GM12891 (cell line): ENCODE measurements at regions not wholly inside any gene's neighbourhood (a gene's known extent, or its start where the extent isn't known, plus 50 kb on each side); places are given as distances from the start of the nearest gene placed in this dataset.

Experiments used
- POLR2A ChIP-seq: IDR thresholded peaks from 2 replicates; pipeline ENCODE4 v1.6.1; 2011; ENCODE audit warnings: low read depth, low read length, control low read depth
- POLR2AphosphoS5 ChIP-seq: IDR thresholded peaks from 2 replicates; pipeline ENCODE4 v1.6.1; 2011; ENCODE audit warnings: low read depth, low read length, control low read depth
- POU2F2 ChIP-seq: IDR thresholded peaks from 2 replicates; pipeline ENCODE4 v1.6.1; 2011; ENCODE audit warnings: low read depth, mild to moderate bottlenecking, control low read depth, low read length, moderate library complexity
- SPI1 ChIP-seq: IDR thresholded peaks from 2 replicates; pipeline ENCODE4 v1.6.1; 2011; ENCODE audit warnings: low read depth, low read length, control low read depth
- TAF1 ChIP-seq: IDR thresholded peaks from 2 replicates; pipeline ENCODE4 v1.6.1; 2011; ENCODE audit warnings: low read depth, low read length, control low read depth

DNA sequence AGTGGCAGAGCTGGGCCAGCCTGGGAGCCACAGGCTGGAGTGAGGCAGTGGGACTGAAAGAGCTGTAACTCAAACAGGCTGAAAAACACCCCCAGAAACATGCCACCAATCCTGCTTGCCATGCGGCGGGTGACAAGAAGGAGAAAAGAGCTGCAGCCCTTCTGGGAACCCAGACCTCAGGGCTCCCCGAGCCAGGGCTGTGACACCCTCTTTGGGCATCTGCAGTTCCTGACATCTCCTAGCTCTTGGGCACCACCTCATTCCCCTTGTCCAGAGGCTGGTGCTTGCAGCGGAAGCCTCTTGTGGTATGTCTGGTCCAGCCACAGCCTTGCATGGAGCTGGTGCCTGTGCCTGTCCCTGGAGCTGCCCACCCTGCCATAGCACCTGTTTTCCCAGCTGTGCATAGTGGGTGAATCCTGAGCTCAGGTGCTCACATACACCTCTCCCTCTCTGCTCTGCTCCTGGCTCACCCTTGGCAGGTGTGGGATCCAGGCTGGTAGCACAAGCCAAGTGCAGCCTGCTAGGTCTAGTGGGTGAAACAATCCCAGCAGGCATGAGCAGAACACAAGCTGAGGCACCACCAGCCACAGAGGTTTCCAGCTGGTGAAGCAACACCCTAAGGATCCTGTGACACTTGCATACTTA, 149.0 kb downstream of the CXXC4 start:
- no peak for TF ChIP-seq POLR2A
- TF ChIP-seq POLR2AphosphoS5, result no peak
- no peak for TF ChIP-seq SPI1
- no peak for TF ChIP-seq POU2F2
- TF ChIP-seq TAF1, result no peak
